HG02840 (cell line): ENCODE measurements at regions not wholly inside any gene's neighbourhood (a gene's known extent, or its start where the extent isn't known, plus 50 kb on each side); places are given as distances from the start of the nearest gene placed in this dataset.
"Not testable (repeated sequence)": the region's sequence is repeated elsewhere in the genome, so short reads cannot be mapped to it uniquely, and the experiment has no call there.

ENCODE experiments used
- ATAC-seq: cut with Tn5 transposase; IDR thresholded peaks from one replicate; pipeline ENCODE4 v1.9.1; 2021; ENCODE audit warnings: mild to moderate bottlenecking, moderate library complexity, moderate number of reproducible peaks; ENCODE audit not compliant: unreplicated experiment, low FRiP score

- not testable (repeated sequence) for ATAC-seq
These were observed 270.5 kb upstream of the SFSWAP start for GRCh38 chr12:131440209-131441059.

GRCh38 chr12:131441060-131441396 lies 269.9 kb upstream of the SFSWAP start:
- ATAC-seq: no peak

- ATAC-seq: no peak
These were observed 269.1 kb upstream of the SFSWAP start for GRCh38 chr12:131441638-131442336.

- no peak for ATAC-seq
These were observed 268.5 kb upstream of the SFSWAP start for GRCh38 chr12:131442337-131442918.

- no peak for ATAC-seq
These were observed 267.6 kb upstream of the SFSWAP start for GRCh38 chr12:131443019-131444000.

GRCh38 chr12:131444220-131445164 lies 266.4 kb upstream of the SFSWAP start:
- no peak for ATAC-seq

GRCh38 chr12:131445184-131445774 lies 265.6 kb upstream of the SFSWAP start:
- no peak for ATAC-seq

- ATAC-seq: no peak
These were observed 265.1 kb upstream of the SFSWAP start for GRCh38 chr12:131445795-131446194.

GRCh38 chr12:131447636-131448035 lies 263.3 kb upstream of the SFSWAP start:
- not testable (repeated sequence) for ATAC-seq

- no peak for ATAC-seq
These were observed 262.6 kb upstream of the SFSWAP start for GRCh38 chr12:131448254-131448795.

GRCh38 chr12:131449027-131449426 lies 261.9 kb upstream of the SFSWAP start:
- no peak for ATAC-seq

GRCh38 chr12:131452444-131452860 lies 258.4 kb upstream of the SFSWAP start:
- ATAC-seq: no peak

GRCh38 chr12:131454418-131455217 lies 256.3 kb upstream of the SFSWAP start:
- no peak for ATAC-seq

GRCh38 chr12:131455218-131455506 lies 255.7 kb upstream of the SFSWAP start:
- no peak for ATAC-seq

GRCh38 chr12:131455581-131456110 lies 255.2 kb upstream of the SFSWAP start:
- no peak for ATAC-seq

GRCh38 chr12:131456301-131457027 lies 254.4 kb upstream of the SFSWAP start:
- ATAC-seq: no peak

GRCh38 chr12:131457028-131457310 lies 253.9 kb upstream of the SFSWAP start:
- ATAC-seq: no peak
